Right ventricle myocardium superior (tissue), 1 donor: ENCODE measurements at regions not wholly inside any gene's neighbourhood (a gene's known extent, or its start where the extent isn't known, plus 50 kb on each side); places are given as distances from the start of the nearest gene placed in this dataset. TPM values are rescaled to one million over a fixed set of nuclear protein-coding genes. Genes with fewer than 3 reads are reported as not detected.

Experiments used
- ATAC-seq: fragments of 200-7000 bp; cut with Tn5 transposase; one replicate; pipeline ENCODE4 v1.9.1; 2020; ENCODE audit warnings: mild to moderate bottlenecking; ENCODE audit not compliant: poor library complexity
- DNase-seq: peaks from one replicate; pipeline ENCODE4 v3.0.0-alpha.2; 2020
- intact Hi-C: fragments of 100-400 bp; cut with DNase I; formaldehyde crosslinking; loops from one replicate; pipeline ENCODE4 v1.11.2; 2022
- microRNA-seq: library from miRNA; unstranded; fragments of <30 nt; microRNA quantifications from one replicate; pipeline ENCODE4 v1.2.0, GENCODE V29; 2020
- donor health status: DM: no; HTN: yes; CAD: no; lungs with severe emphysema.

GRCh38 chr1:94591823-94592570 is 50.4 kb upstream of the F3 start:
- intact Hi-C loops: loop anchor here (5.0 kb wide), 1 partner anchor 55 kb away; no protein-coding TSS in a partner anchor
- no peak for DNase-seq
- ATAC-seq: no peak

Small RNAs in the stretch of these regions (microRNA-seq; reads per million reads assigned to microRNA genes)
- not detected for gene MIR378G
